ENCODE measurements at regions not wholly inside any gene's neighbourhood (a gene's known extent, or its start where the extent isn't known, plus 50 kb on each side); places are given as distances from the start of the nearest gene placed in this dataset.

DNA sequence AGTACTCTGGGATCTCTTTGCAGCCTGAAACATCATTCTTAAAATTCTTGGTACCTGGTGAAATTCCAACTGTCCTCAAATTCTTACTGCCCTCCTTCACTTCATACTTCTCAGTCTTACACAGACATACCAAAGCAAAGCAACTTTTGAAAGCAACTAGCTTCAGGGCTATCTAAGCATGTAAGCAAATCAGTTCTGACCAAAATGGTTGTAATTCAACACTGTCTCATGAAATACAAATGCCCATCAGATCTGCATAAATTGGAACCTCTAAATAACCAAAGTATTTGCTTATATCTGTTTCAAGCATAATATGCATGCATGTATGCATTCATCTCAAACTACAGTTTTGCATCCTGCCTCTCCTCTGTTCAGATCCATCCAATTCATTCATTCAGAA is 308.1 kb upstream of the PPARGC1A start:
- Histone ChIP-seq H3F3A (ENCODE audit: insufficient read depth) (no peaks in the 10 kb centered on the region), H3K9ac (ENCODE audit: low read length) (no peak overlapping the region), H3K27me3 (ENCODE audit: low read length) (no peaks in the 10 kb centered on the region), H3K4me3 (ENCODE audit: insufficient read depth, low read length, poor library complexity, severe bottlenecking) (no peak overlapping the region), H2AFZ (ENCODE audit: low read depth, low read length, severe bottlenecking) (no peak overlapping the region), H3K27ac (ENCODE audit: low read depth, low read length) (no peak overlapping the region), H4K20me1 (ENCODE audit: low read depth, low read length) (no peaks in the 10 kb centered on the region), H3K9me3 (ENCODE audit: insufficient read depth, low read length) (no peaks in the 10 kb centered on the region), H3K36me3 (ENCODE audit: low read length) (no peaks in the 10 kb centered on the region), H3K79me2 (ENCODE audit: insufficient read depth, low read length) (no peaks in the 10 kb centered on the region), H3K4me2 (ENCODE audit: low read depth, low read length, poor library complexity, severe bottlenecking) (no peak overlapping the region), H3K9me2 (replicated peaks; ENCODE audit: insufficient read depth, low read length) (no peaks in the 10 kb centered on the region)
- TF ChIP-seq, protein P1, sequence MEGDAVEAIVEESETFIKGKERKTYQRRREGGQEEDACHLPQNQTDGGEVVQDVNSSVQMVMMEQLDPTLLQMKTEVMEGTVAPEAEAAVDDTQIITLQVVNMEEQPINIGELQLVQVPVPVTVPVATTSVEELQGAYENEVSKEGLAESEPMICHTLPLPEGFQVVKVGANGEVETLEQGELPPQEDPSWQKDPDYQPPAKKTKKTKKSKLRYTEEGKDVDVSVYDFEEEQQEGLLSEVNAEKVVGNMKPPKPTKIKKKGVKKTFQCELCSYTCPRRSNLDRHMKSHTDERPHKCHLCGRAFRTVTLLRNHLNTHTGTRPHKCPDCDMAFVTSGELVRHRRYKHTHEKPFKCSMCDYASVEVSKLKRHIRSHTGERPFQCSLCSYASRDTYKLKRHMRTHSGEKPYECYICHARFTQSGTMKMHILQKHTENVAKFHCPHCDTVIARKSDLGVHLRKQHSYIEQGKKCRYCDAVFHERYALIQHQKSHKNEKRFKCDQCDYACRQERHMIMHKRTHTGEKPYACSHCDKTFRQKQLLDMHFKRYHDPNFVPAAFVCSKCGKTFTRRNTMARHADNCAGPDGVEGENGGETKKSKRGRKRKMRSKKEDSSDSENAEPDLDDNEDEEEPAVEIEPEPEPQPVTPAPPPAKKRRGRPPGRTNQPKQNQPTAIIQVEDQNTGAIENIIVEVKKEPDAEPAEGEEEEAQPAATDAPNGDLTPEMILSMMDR (IDR thresholded peaks at IDR 0.05; ENCODE audit: insufficient read depth, low read length, poor library complexity, severe bottlenecking) = no peak
- no peak for TF ChIP-seq EZH2phosphoT487 (conservative IDR thresholded peaks at IDR 0.05; ENCODE audit: low read length)

DNA sequence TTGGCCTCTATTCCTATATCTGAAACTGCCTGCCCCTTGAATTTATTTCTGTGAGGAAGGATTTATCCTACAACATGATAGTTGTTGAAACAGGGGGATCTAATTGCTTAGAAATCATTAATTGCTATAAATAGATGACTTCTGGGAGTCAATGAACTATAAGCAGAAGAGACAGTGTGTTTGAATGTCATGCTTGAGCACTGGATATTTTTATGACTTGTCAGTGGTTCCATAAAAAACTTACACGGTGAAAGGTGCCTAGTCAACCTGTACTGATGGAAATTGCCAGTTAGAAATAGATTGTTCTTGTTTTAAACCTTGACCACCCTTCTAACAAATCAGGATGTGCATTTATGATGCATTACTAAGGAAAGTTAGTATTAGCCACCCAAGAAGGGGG is 306.9 kb upstream of the PPARGC1A start:
- no peaks in the 10 kb centered on the region for H3F3A ChIP-seq (ENCODE audit: insufficient read depth)
- no peaks in the 10 kb centered on the region for H3K36me3 ChIP-seq (ENCODE audit: low read length)
- H3K4me2 ChIP-seq (ENCODE audit: low read depth, low read length, poor library complexity, severe bottlenecking) = no peak overlapping the region
- no peaks in the 10 kb centered on the region for H3K9me3 ChIP-seq (ENCODE audit: insufficient read depth, low read length)
- no peak overlapping the region for H3K27ac ChIP-seq (ENCODE audit: low read depth, low read length)
- no peaks in the 10 kb centered on the region for H4K20me1 ChIP-seq (ENCODE audit: low read depth, low read length)
- no peaks in the 10 kb centered on the region for H3K79me2 ChIP-seq (ENCODE audit: insufficient read depth, low read length)
- H3K9ac ChIP-seq (ENCODE audit: low read length) = no peak overlapping the region
- no peaks in the 10 kb centered on the region for H3K9me2 ChIP-seq (replicated peaks; ENCODE audit: insufficient read depth, low read length)
- H3K27me3 ChIP-seq (ENCODE audit: low read length) = no peaks in the 10 kb centered on the region
- no peak for TF ChIP-seq EZH2phosphoT487 (conservative IDR thresholded peaks at IDR 0.05; ENCODE audit: low read length)
- TF ChIP-seq, protein P1 (IDR thresholded peaks at IDR 0.05; ENCODE audit: insufficient read depth, low read length, poor library complexity, severe bottlenecking) = no peak
- H3K4me3 ChIP-seq (ENCODE audit: insufficient read depth, low read length, poor library complexity, severe bottlenecking) = no peak overlapping the region
- no peak overlapping the region for H2AFZ ChIP-seq (ENCODE audit: low read depth, low read length, severe bottlenecking)

DNA sequence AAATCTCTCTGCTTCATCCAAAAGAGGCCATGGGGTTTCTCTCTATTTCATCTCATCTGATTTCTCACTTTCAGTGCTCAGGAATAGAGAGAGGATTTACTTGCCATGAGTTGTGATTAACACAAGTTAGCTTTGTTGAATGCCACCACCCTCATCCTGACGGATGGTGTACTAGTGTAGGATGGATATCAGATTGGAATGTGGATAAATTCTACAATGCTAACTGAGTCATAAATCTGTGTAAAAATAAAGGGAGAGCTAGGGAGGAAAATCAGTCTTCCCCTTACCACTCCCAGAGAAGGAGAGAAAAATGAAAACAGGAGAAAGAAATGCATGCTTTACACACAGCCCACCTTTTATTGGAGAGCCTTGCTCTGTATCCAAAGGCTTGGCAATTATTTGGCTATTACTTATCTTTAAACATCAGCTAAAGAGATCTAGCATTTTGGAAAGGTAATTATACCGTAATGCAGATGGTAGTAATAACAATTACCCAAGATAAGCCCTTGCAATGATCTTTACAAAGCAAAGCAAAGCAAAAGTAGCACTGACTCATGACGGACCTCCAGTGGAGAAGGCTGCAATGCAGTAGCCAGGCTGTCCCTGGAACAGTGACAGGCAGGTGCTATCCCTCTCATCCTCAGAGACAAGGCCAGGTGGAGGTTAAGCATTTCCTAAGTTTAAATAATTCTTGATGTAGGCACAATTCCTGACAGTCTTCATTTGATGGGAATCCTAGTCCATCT is 306.3 kb upstream of the PPARGC1A start:
- H3K36me3 ChIP-seq (ENCODE audit: low read length) = no peaks in the 10 kb centered on the region
- H3K9ac ChIP-seq (ENCODE audit: low read length) = no peak overlapping the region
- no peaks in the 10 kb centered on the region for H3K27me3 ChIP-seq (ENCODE audit: low read length)

More for the DNA sequence above, 306.3 kb upstream of the PPARGC1A start:
- Histone ChIP-seq H3K4me3 (ENCODE audit: insufficient read depth, low read length, poor library complexity, severe bottlenecking) (no peak overlapping the region), H3K9me2 (replicated peaks; ENCODE audit: insufficient read depth, low read length) (no peaks in the 10 kb centered on the region), H3F3A (ENCODE audit: insufficient read depth) (no peaks in the 10 kb centered on the region), H2AFZ (ENCODE audit: low read depth, low read length, severe bottlenecking) (no peak overlapping the region), H3K79me2 (ENCODE audit: insufficient read depth, low read length) (no peaks in the 10 kb centered on the region), H3K27ac (ENCODE audit: low read depth, low read length) (no peak overlapping the region), H4K20me1 (ENCODE audit: low read depth, low read length) (no peaks in the 10 kb centered on the region), H3K9me3 (ENCODE audit: insufficient read depth, low read length) (no peaks in the 10 kb centered on the region), H3K4me2 (ENCODE audit: low read depth, low read length, poor library complexity, severe bottlenecking) (no peak overlapping the region)
- TF ChIP-seq EZH2phosphoT487 (conservative IDR thresholded peaks at IDR 0.05; ENCODE audit: low read length) = no peak
- TF ChIP-seq, protein P1 (IDR thresholded peaks at IDR 0.05; ENCODE audit: insufficient read depth, low read length, poor library complexity, severe bottlenecking) = no peak

Data from SU-DHL-6 (cell line).